GM18520 (cell line): ENCODE measurements at regions not wholly inside any gene's neighbourhood (a gene's known extent, or its start where the extent isn't known, plus 50 kb on each side); places are given as distances from the start of the nearest gene placed in this dataset.
"Not testable (repeated sequence)": the region's sequence is repeated elsewhere in the genome, so short reads cannot be mapped to it uniquely, and the experiment has no call there.

Experiments used
- ATAC-seq: cut with Tn5 transposase; IDR thresholded peaks from one replicate; pipeline ENCODE4 v1.9.1; 2021; ENCODE audit not compliant: unreplicated experiment

- ATAC-seq, result no peak
Measured at GRCh38 chr13:70814684-70815083, 706.4 kb upstream of the KLHL1 start.

- ATAC-seq, result no peak
Measured at GRCh38 chr13:70812481-70812880, 704.2 kb upstream of the KLHL1 start.

- ATAC-seq, result no peak
Measured at GRCh38 chr13:70809588-70809987, 701.3 kb upstream of the KLHL1 start.

GRCh38 chr13:70798385-70798784, 690.1 kb upstream of the KLHL1 start:
- no peak for ATAC-seq

- no peak for ATAC-seq
Measured at GRCh38 chr13:70795484-70795883, 687.2 kb upstream of the KLHL1 start.

GRCh38 chr13:70792121-70792520, 683.9 kb upstream of the KLHL1 start:
- ATAC-seq, result no peak

- ATAC-seq, result no peak
Measured at GRCh38 chr13:70789751-70790150, 681.5 kb upstream of the KLHL1 start.

GRCh38 chr13:70788074-70788473, 679.8 kb upstream of the KLHL1 start:
- no peak for ATAC-seq

GRCh38 chr13:70784207-70784989, 676.1 kb upstream of the KLHL1 start:
- ATAC-seq, result no peak

- ATAC-seq, result no peak
Measured at GRCh38 chr13:70769817-70770216, 661.6 kb upstream of the KLHL1 start.

- ATAC-seq, result no peak
Measured at GRCh38 chr13:70758932-70759331, 650.7 kb upstream of the KLHL1 start.

GRCh38 chr13:70756088-70756487, 647.8 kb upstream of the KLHL1 start:
- ATAC-seq, result no peak

GRCh38 chr13:70755456-70755855, 647.2 kb upstream of the KLHL1 start:
- no peak for ATAC-seq

GRCh38 chr13:70747262-70747661, 639.0 kb upstream of the KLHL1 start:
- no peak for ATAC-seq

- not testable (repeated sequence) for ATAC-seq
Measured at GRCh38 chr13:70746469-70746868, 638.2 kb upstream of the KLHL1 start.

- ATAC-seq, result no peak
Measured at GRCh38 chr13:70736622-70737317, 628.5 kb upstream of the KLHL1 start.

- no peak for ATAC-seq
Measured at GRCh38 chr13:70732611-70733010, 624.4 kb upstream of the KLHL1 start.

- no peak for ATAC-seq
Measured at GRCh38 chr13:70729369-70729768, 621.1 kb upstream of the KLHL1 start.

- no peak for ATAC-seq
Measured at GRCh38 chr13:70723732-70724131, 615.5 kb upstream of the KLHL1 start.

GRCh38 chr13:70720386-70720785, 612.1 kb upstream of the KLHL1 start:
- ATAC-seq, result no peak

GRCh38 chr13:70714993-70715392, 606.7 kb upstream of the KLHL1 start:
- ATAC-seq, result no peak

GRCh38 chr13:70708775-70709174, 600.5 kb upstream of the KLHL1 start:
- ATAC-seq, result no peak

- no peak for ATAC-seq
Measured at GRCh38 chr13:70703755-70704154, 595.5 kb upstream of the KLHL1 start.
